Glomerular visceral epithelial cell (primary cell): ENCODE measurements at regions not wholly inside any gene's neighbourhood (a gene's known extent, or its start where the extent isn't known, plus 50 kb on each side); places are given as distances from the start of the nearest gene placed in this dataset.
"Not testable (repeated sequence)": the region's sequence is repeated elsewhere in the genome, so short reads cannot be mapped to it uniquely, and the experiment has no call there.

Source experiments
- DNase-seq: peaks from one replicate; pipeline ENCODE4 v3.0.0-alpha.2; 2016; ENCODE audit errors: extremely low spot score

GRCh38 chr6:169144356-169144755 is 109.3 kb downstream of the THBS2 start:
- no peak for DNase-seq

- no peak for DNase-seq
Measured at GRCh38 chr6:169142538-169142844, 111.2 kb downstream of the THBS2 start.

- no peak for DNase-seq
Measured at GRCh38 chr6:169141671-169142537, 111.7 kb downstream of the THBS2 start.

GRCh38 chr6:169140986-169141495 is 112.6 kb downstream of the THBS2 start:
- DNase-seq, result no peak

GRCh38 chr6:169139179-169139971 is 114.3 kb downstream of the THBS2 start:
- no peak for DNase-seq

GRCh38 chr6:169132352-169132940 is 121.2 kb downstream of the THBS2 start:
- DNase-seq, result no peak

GRCh38 chr6:169131390-169131789 is 122.3 kb downstream of the THBS2 start:
- no peak for DNase-seq

- no peak for DNase-seq
Measured at GRCh38 chr6:169130113-169130512, 123.5 kb downstream of the THBS2 start.

- no peak for DNase-seq
Measured at GRCh38 chr6:169121013-169121412, 132.6 kb downstream of the THBS2 start.

GRCh38 chr6:169119669-169120068 is 134.0 kb downstream of the THBS2 start:
- DNase-seq, result no peak

- DNase-seq, result no peak
Measured at GRCh38 chr6:169118346-169118830, 135.3 kb downstream of the THBS2 start.

GRCh38 chr6:169117663-169118062 is 136.0 kb downstream of the THBS2 start:
- no peak for DNase-seq

GRCh38 chr6:169115632-169116031 is 138.0 kb downstream of the THBS2 start:
- DNase-seq, result no peak

- not testable (repeated sequence) for DNase-seq
Measured at GRCh38 chr6:169114632-169115031, 139.0 kb downstream of the THBS2 start.

- DNase-seq, result no peak
Measured at GRCh38 chr6:169112483-169113320, 140.9 kb downstream of the THBS2 start.

- no peak for DNase-seq
Measured at GRCh38 chr6:169111203-169111602, 142.4 kb downstream of the THBS2 start.

GRCh38 chr6:169109411-169110220 is 144.0 kb downstream of the THBS2 start:
- DNase-seq, result no peak

- no peak for DNase-seq
Measured at GRCh38 chr6:169108753-169109152, 144.9 kb downstream of the THBS2 start.

GRCh38 chr6:169106176-169106575 is 147.5 kb downstream of the THBS2 start:
- DNase-seq, result no peak

- DNase-seq, result no peak
Measured at GRCh38 chr6:169101981-169102380, 151.7 kb downstream of the THBS2 start.
